ENCODE measurements at regions not wholly inside any gene's neighbourhood (a gene's known extent, or its start where the extent isn't known, plus 50 kb on each side); places are given as distances from the start of the nearest gene placed in this dataset.

- Histone ChIP-seq H4K20me1 (no peaks in the 10 kb centered on the region), H3K9ac (no peak overlapping the region), H3K4me2 (no peak overlapping the region), H3K9me3 (replicated peaks in 1 of 11) (no peaks in the 10 kb centered on the region), H3K27ac (no peak overlapping the region), H3K36me3 (no peaks in the 10 kb centered on the region), H3K27me3 (no peaks in the 10 kb centered on the region), H3K4me3 (no peak overlapping the region), H3K4me1 (peaks cover 0 to 11% (median 0%) of the 10 kb centered on the region in 10 experiments; a peak in 4 of 20 replicates)
- no peak for TF ChIP-seq Cebpa-rat (IDR thresholded peaks at IDR 0.05)
Measured at GRCh38 chr7:88492153-88492552, 185.5 kb upstream of the STEAP4 start.

GRCh38 chr7:88490874-88491273 lies 184.2 kb upstream of the STEAP4 start:
- H3K4me1 ChIP-seq: peaks cover 0 to 11% (median 0%) of the 10 kb centered on the region in 10 experiments; a peak in 4 of 20 replicates
- no peak overlapping the region for H3K9ac ChIP-seq
- no peak overlapping the region for H3K4me2 ChIP-seq
- no peaks in the 10 kb centered on the region for H3K36me3 ChIP-seq
- no peaks in the 10 kb centered on the region for H3K9me3 ChIP-seq (replicated peaks in 1 of 11)
- no peak overlapping the region for H3K4me3 ChIP-seq
- no peaks in the 10 kb centered on the region for H4K20me1 ChIP-seq
- H3K27me3 ChIP-seq: no peaks in the 10 kb centered on the region
- H3K27ac ChIP-seq: no peak overlapping the region
- TF ChIP-seq Cebpa-rat (IDR thresholded peaks at IDR 0.05): no peak

GRCh38 chr7:88490161-88490560 lies 183.5 kb upstream of the STEAP4 start:
- Histone ChIP-seq H3K4me1 (peaks cover 0 to 11% (median 0%) of the 10 kb centered on the region in 10 experiments; a peak in 4 of 20 replicates), H3K9me3 (replicated peaks in 1 of 11) (no peaks in the 10 kb centered on the region), H3K4me2 (no peak overlapping the region), H3K27ac (no peak overlapping the region), H3K27me3 (no peaks in the 10 kb centered on the region), H3K4me3 (no peak overlapping the region), H4K20me1 (no peaks in the 10 kb centered on the region), H3K36me3 (no peaks in the 10 kb centered on the region), H3K9ac (no peak overlapping the region)
- TF ChIP-seq Cebpa-rat (IDR thresholded peaks at IDR 0.05): no peak

- no peak for TF ChIP-seq Cebpa-rat (IDR thresholded peaks at IDR 0.05)
- H3K9ac ChIP-seq: no peak overlapping the region
- H3K4me2 ChIP-seq: no peak overlapping the region
- H3K4me1 ChIP-seq: peaks cover 0 to 11% (median 0%) of the 10 kb centered on the region in 10 experiments; a peak in 4 of 20 replicates
- no peaks in the 10 kb centered on the region for H3K36me3 ChIP-seq
- no peak overlapping the region for H3K4me3 ChIP-seq
- H3K27ac ChIP-seq: no peak overlapping the region
- no peaks in the 10 kb centered on the region for H4K20me1 ChIP-seq
- no peaks in the 10 kb centered on the region for H3K27me3 ChIP-seq
- H3K9me3 ChIP-seq (replicated peaks in 1 of 11): no peaks in the 10 kb centered on the region
Measured at GRCh38 chr7:88485821-88486220, 179.1 kb upstream of the STEAP4 start.

- Histone ChIP-seq H4K20me1 (no peaks in the 10 kb centered on the region), H3K9ac (no peak overlapping the region), H3K27ac (no peak overlapping the region), H3K9me3 (replicated peaks in 1 of 11) (no peaks in the 10 kb centered on the region), H3K4me2 (no peak overlapping the region), H3K4me1 (peaks cover 0 to 11% (median 0%) of the 10 kb centered on the region in 10 experiments; a peak in 4 of 20 replicates), H3K27me3 (no peaks in the 10 kb centered on the region), H3K4me3 (no peak overlapping the region), H3K36me3 (no peaks in the 10 kb centered on the region)
- TF ChIP-seq Cebpa-rat (IDR thresholded peaks at IDR 0.05): no peak
Measured at GRCh38 chr7:88484551-88484950, 177.9 kb upstream of the STEAP4 start.

GRCh38 chr7:88480896-88481295 lies 174.2 kb upstream of the STEAP4 start:
- Histone ChIP-seq H3K4me2 (no peak overlapping the region), H3K27ac (no peak overlapping the region), H3K4me1 (no peaks in the 10 kb centered on the region), H3K36me3 (no peaks in the 10 kb centered on the region), H3K27me3 (no peaks in the 10 kb centered on the region), H3K4me3 (no peak overlapping the region), H3K9ac (no peak overlapping the region), H4K20me1 (no peaks in the 10 kb centered on the region), H3K9me3 (replicated peaks in 1 of 11) (no peaks in the 10 kb centered on the region)
- TF ChIP-seq Cebpa-rat (IDR thresholded peaks at IDR 0.05): no peak

- Histone ChIP-seq H3K4me1 (no peaks in the 10 kb centered on the region), H3K9ac (no peak overlapping the region), H4K20me1 (no peaks in the 10 kb centered on the region), H3K27ac (no peak overlapping the region), H3K27me3 (no peaks in the 10 kb centered on the region), H3K4me3 (no peak overlapping the region), H3K36me3 (no peaks in the 10 kb centered on the region), H3K9me3 (replicated peaks in 1 of 11) (no peaks in the 10 kb centered on the region), H3K4me2 (no peak overlapping the region)
- no peak for TF ChIP-seq Cebpa-rat (IDR thresholded peaks at IDR 0.05)
Measured at GRCh38 chr7:88480271-88480670, 173.6 kb upstream of the STEAP4 start.

GRCh38 chr7:88477976-88478375 lies 171.3 kb upstream of the STEAP4 start:
- no peak overlapping the region for H3K9ac ChIP-seq
- H3K36me3 ChIP-seq: no peaks in the 10 kb centered on the region
- no peak overlapping the region for H3K27ac ChIP-seq
- no peak for TF ChIP-seq Cebpa-rat (IDR thresholded peaks at IDR 0.05)
- no peaks in the 10 kb centered on the region for H4K20me1 ChIP-seq
- H3K27me3 ChIP-seq: no peaks in the 10 kb centered on the region
- H3K4me1 ChIP-seq: no peaks in the 10 kb centered on the region
- no peak overlapping the region for H3K4me2 ChIP-seq
- no peak overlapping the region for H3K4me3 ChIP-seq
- H3K9me3 ChIP-seq (replicated peaks in 1 of 11): no peaks in the 10 kb centered on the region

GRCh38 chr7:88465600-88465999 lies 158.9 kb upstream of the STEAP4 start:
- H3K4me3 ChIP-seq: no peak overlapping the region
- no peaks in the 10 kb centered on the region for H4K20me1 ChIP-seq
- H3K4me1 ChIP-seq: peaks cover 0 to 6% (median 0%) of the 10 kb centered on the region in 10 experiments; a peak in 2 of 20 replicates
- no peaks in the 10 kb centered on the region for H3K27me3 ChIP-seq
- H3K27ac ChIP-seq: no peak overlapping the region
- no peak overlapping the region for H3K4me2 ChIP-seq
- H3K36me3 ChIP-seq: no peaks in the 10 kb centered on the region
- TF ChIP-seq Cebpa-rat (IDR thresholded peaks at IDR 0.05): no peak
- H3K9ac ChIP-seq: no peak overlapping the region
- H3K9me3 ChIP-seq (replicated peaks in 1 of 11): peaks cover 0 to 4% (median 0%) of the 10 kb centered on the region in 11 experiments; a peak in 1 of 22 replicates

- Histone ChIP-seq H3K4me1 (peaks cover 0 to 29% (median 0%) of the 10 kb centered on the region in 10 experiments; a peak in 6 of 20 replicates), H3K27me3 (no peaks in the 10 kb centered on the region), H3K9me3 (replicated peaks in 1 of 11) (no peaks in the 10 kb centered on the region), H3K4me2 (no peak overlapping the region), H4K20me1 (no peaks in the 10 kb centered on the region), H3K4me3 (no peak overlapping the region), H3K36me3 (no peaks in the 10 kb centered on the region), H3K9ac (no peak overlapping the region), H3K27ac (no peak overlapping the region)
- no peak for TF ChIP-seq Cebpa-rat (IDR thresholded peaks at IDR 0.05)
Measured at GRCh38 chr7:88462799-88463198, 156.1 kb upstream of the STEAP4 start.
